H7 (cell line): ENCODE measurements at regions not wholly inside any gene's neighbourhood (a gene's known extent, or its start where the extent isn't known, plus 50 kb on each side); places are given as distances from the start of the nearest gene placed in this dataset.

Source experiments
- DNase-seq: peaks from one replicate; pipeline ENCODE4 v3.0.0; 2012
- H3K27me3 ChIP-seq: 2 replicates; pipeline ENCODE4 v1.6.0; 2011; ENCODE audit warnings: mild to moderate bottlenecking, low read length; ENCODE audit not compliant: control insufficient read depth, insufficient read depth
- H3K36me3 ChIP-seq: replicated peaks from 2 replicates; pipeline ENCODE4 v1.5.1; 2011; ENCODE audit warnings: low read length; ENCODE audit not compliant: control insufficient read depth, insufficient read depth
- H3K4me3 ChIP-seq: 2 replicates; pipeline ENCODE4 v1.5.1; 2011; ENCODE audit warnings: low read depth, mild to moderate bottlenecking, control low read depth, low read length, moderate library complexity; ENCODE audit not compliant: insufficient read depth

- Histone ChIP-seq H3K4me3 (no peak overlapping the region), H3K36me3 (no peaks in the 10 kb centered on the region), H3K27me3 (peaks cover 15% of the 10 kb centered on the region)
- no peak for DNase-seq
Measured at GRCh38 chr2:172230889-172231401, 128.2 kb upstream of the DLX2 start.

- H3K4me3 ChIP-seq = no peak overlapping the region
- no peaks in the 10 kb centered on the region for H3K36me3 ChIP-seq
- peaks cover 15% of the 10 kb centered on the region for H3K27me3 ChIP-seq
- DNase-seq = no peak
Measured at GRCh38 chr2:172231508-172231907, 128.8 kb upstream of the DLX2 start.

GRCh38 chr2:172232708-172233396, 130.2 kb upstream of the DLX2 start:
- Histone ChIP-seq H3K4me3 (no peak overlapping the region), H3K27me3 (peaks cover 17% of the 10 kb centered on the region), H3K36me3 (no peaks in the 10 kb centered on the region)
- no peak for DNase-seq

GRCh38 chr2:172233987-172234715, 131.5 kb upstream of the DLX2 start:
- H3K4me3 ChIP-seq = peak overlapping the region; percentile 38
- no peaks in the 10 kb centered on the region for H3K36me3 ChIP-seq
- peaks cover 17% of the 10 kb centered on the region for H3K27me3 ChIP-seq
- DNase-seq = peak; percentile 50

- peaks cover 17% of the 10 kb centered on the region for H3K27me3 ChIP-seq
- peak; percentile 81 for DNase-seq
Measured at GRCh38 chr2:172234716-172235691, 132.3 kb upstream of the DLX2 start.

GRCh38 chr2:172239944-172240590, 137.4 kb upstream of the DLX2 start:
- H3K27me3 ChIP-seq = peaks cover 5% of the 10 kb centered on the region; the same call in 1 of the 2 replicates
- DNase-seq = no peak
- no peak overlapping the region for H3K4me3 ChIP-seq
- no peaks in the 10 kb centered on the region for H3K36me3 ChIP-seq

More at GRCh38 chr2:172234716-172235691, 132.3 kb upstream of the DLX2 start:
- H3K36me3 ChIP-seq = no peaks in the 10 kb centered on the region
- H3K4me3 ChIP-seq = peak overlapping the region; percentile 38

- DNase-seq = no peak
- no peak overlapping the region for H3K4me3 ChIP-seq
Measured at GRCh38 chr2:172241222-172241621, 138.5 kb upstream of the DLX2 start.

GRCh38 chr2:172242471-172242870, 139.8 kb upstream of the DLX2 start:
- no peaks in the 10 kb centered on the region for H3K27me3 ChIP-seq
- no peak for DNase-seq
- no peaks in the 10 kb centered on the region for H3K36me3 ChIP-seq
- no peak overlapping the region for H3K4me3 ChIP-seq

More at GRCh38 chr2:172241222-172241621, 138.5 kb upstream of the DLX2 start:
- Histone ChIP-seq H3K36me3 (no peaks in the 10 kb centered on the region), H3K27me3 (0 out of 2 replicates have a peak, but pooled peaks cover 2% of the 10 kb centered on the region)

GRCh38 chr2:172242961-172243360, 140.3 kb upstream of the DLX2 start:
- DNase-seq = no peak
- Histone ChIP-seq H3K27me3 (no peaks in the 10 kb centered on the region), H3K36me3 (no peaks in the 10 kb centered on the region), H3K4me3 (no peak overlapping the region)

- Histone ChIP-seq H3K27me3 (no peaks in the 10 kb centered on the region), H3K36me3 (no peaks in the 10 kb centered on the region), H3K4me3 (no peak overlapping the region)
- no peak for DNase-seq
Measured at GRCh38 chr2:172244419-172245130, 141.9 kb upstream of the DLX2 start.

GRCh38 chr2:172246649-172247048, 143.9 kb upstream of the DLX2 start:
- Histone ChIP-seq H3K27me3 (no peaks in the 10 kb centered on the region), H3K4me3 (no peak overlapping the region)
- DNase-seq = no peak

GRCh38 chr2:172247203-172247602, 144.5 kb upstream of the DLX2 start:
- no peak overlapping the region for H3K4me3 ChIP-seq
- DNase-seq = no peak
- H3K27me3 ChIP-seq = no peaks in the 10 kb centered on the region
- H3K36me3 ChIP-seq = no peaks in the 10 kb centered on the region

More at GRCh38 chr2:172246649-172247048, 143.9 kb upstream of the DLX2 start:
- H3K36me3 ChIP-seq = no peaks in the 10 kb centered on the region

GRCh38 chr2:172248381-172248780, 145.7 kb upstream of the DLX2 start:
- no peak for DNase-seq
- H3K27me3 ChIP-seq = no peaks in the 10 kb centered on the region; the same call in 1 of the 2 replicates
- no peak overlapping the region for H3K4me3 ChIP-seq
- H3K36me3 ChIP-seq = no peaks in the 10 kb centered on the region
